SK-N-SH (cell line): ENCODE measurements at regions not wholly inside any gene's neighbourhood (a gene's known extent, or its start where the extent isn't known, plus 50 kb on each side); places are given as distances from the start of the nearest gene placed in this dataset.

Experiments used
- CTCF ChIP-seq: fragments of 200-600 bp; sonication (generic); IDR thresholded peaks from 2 replicates; pipeline ENCODE4 v1.6.1; 2017; ENCODE audit warnings: antibody characterized with exemption, mild to moderate bottlenecking, moderate library complexity
- EP300 ChIP-seq, 2 experiments: IDR thresholded peaks; 2 replicates each; pipeline versions ENCODE4 v1.4.0 to v1.6.1; 2012; ENCODE audit warnings: borderline replicate concordance in 1 of 2, low read depth in 1 of 2, low read length in 1 of 2
- EZH2phosphoT487 ChIP-seq: fragments of 200-600 bp; sonication (generic); IDR thresholded peaks from 2 replicates; pipeline ENCODE4 v1.6.1; 2017; ENCODE audit warnings: low read depth, mixed run types, mild to moderate bottlenecking, antibody characterized with exemption, moderate library complexity, borderline replicate concordance
- SIN3A ChIP-seq: IDR thresholded peaks from 2 replicates; pipeline ENCODE4 v1.6.1; 2012; ENCODE audit warnings: low read depth, mild to moderate bottlenecking, low read length, moderate library complexity, borderline replicate concordance
- TAF1 ChIP-seq: IDR thresholded peaks from 2 replicates; pipeline ENCODE4 v1.6.1; 2012; ENCODE audit warnings: low read depth, mild to moderate bottlenecking, low read length, moderate library complexity, borderline replicate concordance
- TF ChIP-seq, protein P1 (sequence below): fragments of 150-350 bp; IDR thresholded peaks from 2 replicates; pipeline ENCODE4 v1.6.1; 2017; ENCODE audit warnings: antibody characterized with exemption, low read length, low read depth, borderline replicate concordance

- TF ChIP-seq EP300 (IDR thresholded peaks at IDR 0.05; ENCODE audit: borderline replicate concordance in 1 of 2, low read depth in 1 of 2, low read length in 1 of 2) (no peak), EZH2phosphoT487 (no peak), TAF1 (no peak), SIN3A (no peak), CTCF (no peak)
- TF ChIP-seq, protein P1, sequence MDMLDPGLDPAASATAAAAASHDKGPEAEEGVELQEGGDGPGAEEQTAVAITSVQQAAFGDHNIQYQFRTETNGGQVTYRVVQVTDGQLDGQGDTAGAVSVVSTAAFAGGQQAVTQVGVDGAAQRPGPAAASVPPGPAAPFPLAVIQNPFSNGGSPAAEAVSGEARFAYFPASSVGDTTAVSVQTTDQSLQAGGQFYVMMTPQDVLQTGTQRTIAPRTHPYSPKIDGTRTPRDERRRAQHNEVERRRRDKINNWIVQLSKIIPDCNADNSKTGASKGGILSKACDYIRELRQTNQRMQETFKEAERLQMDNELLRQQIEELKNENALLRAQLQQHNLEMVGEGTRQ = no peak
Measured at GRCh38 chr3:31105011-31105410, 210.6 kb upstream of the GADL1 start.
